ENCODE measurements at regions not wholly inside any gene's neighbourhood (a gene's known extent, or its start where the extent isn't known, plus 50 kb on each side); places are given as distances from the start of the nearest gene placed in this dataset.

DNA sequence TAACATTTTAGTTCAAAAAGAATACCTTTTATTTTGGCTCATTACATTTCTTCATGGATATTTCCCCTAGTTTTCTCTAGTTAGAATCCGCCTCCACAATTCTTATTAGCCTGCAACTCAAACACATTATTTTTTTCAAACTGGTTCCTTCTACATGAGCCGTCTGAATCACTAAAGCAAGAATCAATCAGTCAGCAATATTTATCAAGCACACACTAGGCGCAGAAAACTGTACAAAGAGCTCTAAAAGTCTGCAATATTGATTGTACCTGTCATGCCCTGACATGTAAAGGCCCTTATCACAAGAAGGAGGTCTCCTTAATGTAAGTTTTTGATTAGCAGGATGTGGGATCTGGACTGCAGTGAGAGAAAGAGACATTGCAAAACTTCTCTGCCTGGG, 94.8 kb upstream of the CENPE start:
- Histone ChIP-seq H3K36me3 (no peaks in the 10 kb centered on the region), H3K27ac (no peak overlapping the region), H3K4me3 (no peak overlapping the region), H3K27me3 (no peaks in the 10 kb centered on the region), H3K4me1 (no peaks in the 10 kb centered on the region), H3K9me3 (no peaks in the 10 kb centered on the region)
- DNase-seq (no peak), ATAC-seq (no peak), FAIRE-seq (no peak)
- intact Hi-C loops (cut with DNase I) = no loop called here
- WGBS, 2 donors = 39 to 41% methylated on average over 3 of the region's 3 CpGs
- TF ChIP-seq, protein P1, sequence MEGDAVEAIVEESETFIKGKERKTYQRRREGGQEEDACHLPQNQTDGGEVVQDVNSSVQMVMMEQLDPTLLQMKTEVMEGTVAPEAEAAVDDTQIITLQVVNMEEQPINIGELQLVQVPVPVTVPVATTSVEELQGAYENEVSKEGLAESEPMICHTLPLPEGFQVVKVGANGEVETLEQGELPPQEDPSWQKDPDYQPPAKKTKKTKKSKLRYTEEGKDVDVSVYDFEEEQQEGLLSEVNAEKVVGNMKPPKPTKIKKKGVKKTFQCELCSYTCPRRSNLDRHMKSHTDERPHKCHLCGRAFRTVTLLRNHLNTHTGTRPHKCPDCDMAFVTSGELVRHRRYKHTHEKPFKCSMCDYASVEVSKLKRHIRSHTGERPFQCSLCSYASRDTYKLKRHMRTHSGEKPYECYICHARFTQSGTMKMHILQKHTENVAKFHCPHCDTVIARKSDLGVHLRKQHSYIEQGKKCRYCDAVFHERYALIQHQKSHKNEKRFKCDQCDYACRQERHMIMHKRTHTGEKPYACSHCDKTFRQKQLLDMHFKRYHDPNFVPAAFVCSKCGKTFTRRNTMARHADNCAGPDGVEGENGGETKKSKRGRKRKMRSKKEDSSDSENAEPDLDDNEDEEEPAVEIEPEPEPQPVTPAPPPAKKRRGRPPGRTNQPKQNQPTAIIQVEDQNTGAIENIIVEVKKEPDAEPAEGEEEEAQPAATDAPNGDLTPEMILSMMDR (IDR thresholded peaks at IDR 0.05) = no peak

DNA sequence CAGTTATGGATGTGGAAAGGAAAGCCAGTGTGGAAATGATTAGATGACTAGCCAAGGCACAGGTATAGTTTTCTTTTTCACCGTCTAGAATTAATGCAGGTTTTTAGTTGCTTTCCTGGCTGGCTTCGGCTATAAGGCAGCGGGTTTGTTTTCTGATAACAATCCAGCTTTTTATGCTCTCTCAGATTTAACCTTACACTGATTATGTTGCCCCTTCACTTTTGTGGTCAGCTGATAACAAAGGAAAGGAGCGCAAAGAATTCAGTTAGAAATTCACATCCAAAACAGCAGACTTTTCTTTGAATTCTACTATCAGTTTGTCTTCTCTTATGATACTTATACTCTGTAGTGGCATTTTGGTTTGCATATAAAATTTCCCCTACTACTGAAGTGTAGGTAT, 94.2 kb upstream of the CENPE start:
- no peaks in the 10 kb centered on the region for H3K27me3 ChIP-seq
- WGBS, 2 donors = 45 to 48% methylated on average over 4 of the region's 4 CpGs
- no peak for FAIRE-seq
- no peaks in the 10 kb centered on the region for H3K36me3 ChIP-seq
- TF ChIP-seq, protein P1 (IDR thresholded peaks at IDR 0.05) = no peak
- DNase-seq = no peak
- ATAC-seq = no peak
- no peak overlapping the region for H3K27ac ChIP-seq
- H3K4me3 ChIP-seq = no peak overlapping the region
- intact Hi-C loops (cut with DNase I) = no loop called here
- no peaks in the 10 kb centered on the region for H3K9me3 ChIP-seq
- H3K4me1 ChIP-seq = no peaks in the 10 kb centered on the region

DNA sequence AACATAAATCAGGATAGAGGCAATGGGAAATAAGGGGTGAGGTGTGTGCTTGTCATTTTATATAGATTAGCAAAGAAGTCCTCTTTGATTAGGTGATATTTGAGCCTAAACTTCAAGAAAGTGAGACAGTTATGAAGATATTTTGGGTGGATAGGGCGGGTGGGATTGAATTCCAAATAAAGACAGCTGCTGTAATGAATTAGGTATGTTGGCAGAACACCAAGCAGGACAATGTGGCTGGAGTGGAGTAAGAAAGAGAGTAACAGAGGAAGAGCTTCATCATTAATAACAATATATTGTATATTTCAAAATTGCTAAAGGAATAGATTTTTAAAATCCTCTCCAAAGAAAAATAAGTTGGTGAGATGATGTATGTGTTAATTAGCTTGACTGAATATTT, 91.0 kb upstream of the CENPE start:
- Histone ChIP-seq H3K4me3 (no peak overlapping the region), H3K9me3 (no peaks in the 10 kb centered on the region), H3K4me1 (no peaks in the 10 kb centered on the region), H3K27me3 (no peaks in the 10 kb centered on the region), H3K36me3 (no peaks in the 10 kb centered on the region), H3K27ac (no peak overlapping the region)
- TF ChIP-seq, protein P1 (IDR thresholded peaks at IDR 0.05) = no peak
- intact Hi-C loops (cut with DNase I) = no loop called here
- ATAC-seq (no peak), DNase-seq (no peak), FAIRE-seq (no peak)
- 70 to 75% methylated on average over 1 of the region's 1 CpG for WGBS, 2 donors

DNA sequence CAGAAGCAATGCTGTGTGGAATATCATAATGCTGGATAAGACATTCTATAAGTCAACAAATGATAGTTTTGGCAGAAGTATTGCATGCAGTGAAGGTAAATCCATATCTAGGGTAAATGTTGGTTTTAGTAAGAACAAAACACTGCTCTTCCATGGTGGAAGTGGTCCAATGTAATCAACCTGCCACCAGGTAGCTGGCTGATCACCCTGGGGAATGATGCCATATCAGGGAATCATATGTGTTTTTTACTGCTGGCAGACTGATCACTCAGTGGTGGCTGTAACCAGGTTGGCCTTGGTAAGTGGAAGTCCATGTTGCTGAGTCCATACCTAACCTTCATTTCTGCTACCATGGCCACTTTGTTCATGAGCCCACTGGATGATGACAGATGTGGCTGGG, 74.0 kb upstream of the CENPE start:
- Histone ChIP-seq H3K9me3 (no peaks in the 10 kb centered on the region), H3K27me3 (no peaks in the 10 kb centered on the region), H3K4me1 (no peaks in the 10 kb centered on the region), H3K27ac (no peak overlapping the region), H3K36me3 (no peaks in the 10 kb centered on the region), H3K4me3 (no peak overlapping the region)
- ATAC-seq (peak; percentile 62 to 97 (median 94)), DNase-seq (peak in 4 of 6 donors; percentile 19 to 63 (median 42)), FAIRE-seq (no peak)
- intact Hi-C loops (cut with DNase I) = no loop called here
- TF ChIP-seq, protein P1 (IDR thresholded peaks at IDR 0.05) = no peak

DNA sequence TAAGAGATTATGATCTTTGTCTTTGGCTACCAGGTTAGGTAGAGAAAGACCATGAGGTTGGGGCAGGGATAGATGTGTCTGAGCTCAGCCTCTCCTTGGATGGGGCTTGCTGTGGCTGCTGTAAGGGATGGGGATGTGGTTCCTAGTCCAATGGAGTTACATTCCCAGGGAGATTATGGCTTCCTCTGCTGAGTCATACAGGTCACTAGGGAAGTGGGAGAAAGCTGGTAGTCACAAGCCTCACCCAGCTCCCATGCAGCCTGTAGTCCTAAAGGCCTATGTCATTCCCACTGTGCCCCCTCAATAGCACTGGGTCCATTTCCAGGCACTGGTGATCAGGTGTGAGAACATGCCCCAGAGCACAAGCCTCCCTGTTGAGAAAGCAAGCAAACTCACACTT, 70.6 kb upstream of the CENPE start:
- intact Hi-C loops (cut with DNase I) = no loop called here
- H3K27ac ChIP-seq = no peak overlapping the region
- TF ChIP-seq, protein P1 (IDR thresholded peaks at IDR 0.05) = no peak
- H3K27me3 ChIP-seq = no peaks in the 10 kb centered on the region
- ATAC-seq (no peak), FAIRE-seq (no peak), DNase-seq (no peak)
- H3K9me3 ChIP-seq = no peaks in the 10 kb centered on the region
- no peak overlapping the region for H3K4me3 ChIP-seq
- H3K36me3 ChIP-seq = no peaks in the 10 kb centered on the region
- H3K4me1 ChIP-seq = no peaks in the 10 kb centered on the region
